GM12873 (cell line): ENCODE measurements at regions not wholly inside any gene's neighbourhood (a gene's known extent, or its start where the extent isn't known, plus 50 kb on each side); places are given as distances from the start of the nearest gene placed in this dataset.

Experiments used
- CTCF ChIP-seq: IDR thresholded peaks from 2 replicates; pipeline ENCODE4 v1.5.1; 2012; ENCODE audit warnings: low read depth, mild to moderate bottlenecking, moderate library complexity, low read length, control low read depth; ENCODE audit not compliant: insufficient read depth; ENCODE audit errors: missing control alignments

- no peak for TF ChIP-seq CTCF
Observed at GRCh38 chr10:8319704-8320103, 265.2 kb downstream of the GATA3 start.

DNA sequence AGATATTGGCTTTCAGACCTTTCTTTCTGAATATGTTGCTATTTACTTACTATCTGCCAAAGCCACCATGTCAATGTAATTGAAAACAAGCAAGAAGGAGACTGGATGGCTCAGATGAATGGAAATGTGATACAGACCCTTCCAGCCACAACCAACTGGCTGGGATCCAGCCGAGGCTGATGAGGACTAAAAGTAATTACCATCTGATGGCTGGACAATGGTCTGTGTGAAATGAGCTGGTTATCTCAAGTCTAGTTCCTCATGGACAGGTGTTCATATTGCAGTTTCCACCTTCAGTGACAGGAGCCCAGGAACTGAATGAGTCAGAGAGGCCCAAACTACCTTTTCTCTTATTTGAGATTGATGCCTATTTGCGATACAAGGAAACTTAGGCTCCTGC is 267.5 kb downstream of the GATA3 start:
- TF ChIP-seq CTCF: no peak

DNA sequence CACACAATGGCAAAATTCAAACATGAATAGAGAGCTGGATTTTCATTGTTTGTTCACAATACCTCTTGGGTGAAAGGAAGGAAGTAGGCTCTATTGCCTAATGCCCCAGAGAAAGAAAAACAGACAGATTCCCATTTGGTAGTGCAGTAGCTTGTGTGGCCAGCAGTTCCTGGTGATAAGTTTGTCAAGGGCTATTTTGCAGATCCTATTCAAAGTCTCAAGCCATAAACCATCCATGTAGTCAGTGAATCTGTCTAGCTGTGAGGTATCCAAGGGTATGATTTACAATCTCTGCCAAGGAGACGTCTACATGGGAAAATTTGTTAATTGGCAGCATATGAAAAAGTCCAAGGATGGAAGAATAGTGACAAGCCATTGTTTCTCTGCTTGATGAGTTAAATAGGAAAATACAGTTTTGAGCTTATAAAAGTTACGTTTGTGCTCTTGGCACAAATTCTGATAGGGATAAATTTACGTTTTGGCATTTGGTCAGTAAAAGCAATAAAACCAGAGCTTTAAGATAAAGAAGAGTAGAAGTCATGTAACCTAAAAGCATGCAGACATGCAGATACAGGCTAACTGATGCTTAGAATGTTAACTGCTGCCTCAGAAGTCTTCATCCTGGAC is 269.1 kb downstream of the GATA3 start:
- no peak for TF ChIP-seq CTCF

DNA sequence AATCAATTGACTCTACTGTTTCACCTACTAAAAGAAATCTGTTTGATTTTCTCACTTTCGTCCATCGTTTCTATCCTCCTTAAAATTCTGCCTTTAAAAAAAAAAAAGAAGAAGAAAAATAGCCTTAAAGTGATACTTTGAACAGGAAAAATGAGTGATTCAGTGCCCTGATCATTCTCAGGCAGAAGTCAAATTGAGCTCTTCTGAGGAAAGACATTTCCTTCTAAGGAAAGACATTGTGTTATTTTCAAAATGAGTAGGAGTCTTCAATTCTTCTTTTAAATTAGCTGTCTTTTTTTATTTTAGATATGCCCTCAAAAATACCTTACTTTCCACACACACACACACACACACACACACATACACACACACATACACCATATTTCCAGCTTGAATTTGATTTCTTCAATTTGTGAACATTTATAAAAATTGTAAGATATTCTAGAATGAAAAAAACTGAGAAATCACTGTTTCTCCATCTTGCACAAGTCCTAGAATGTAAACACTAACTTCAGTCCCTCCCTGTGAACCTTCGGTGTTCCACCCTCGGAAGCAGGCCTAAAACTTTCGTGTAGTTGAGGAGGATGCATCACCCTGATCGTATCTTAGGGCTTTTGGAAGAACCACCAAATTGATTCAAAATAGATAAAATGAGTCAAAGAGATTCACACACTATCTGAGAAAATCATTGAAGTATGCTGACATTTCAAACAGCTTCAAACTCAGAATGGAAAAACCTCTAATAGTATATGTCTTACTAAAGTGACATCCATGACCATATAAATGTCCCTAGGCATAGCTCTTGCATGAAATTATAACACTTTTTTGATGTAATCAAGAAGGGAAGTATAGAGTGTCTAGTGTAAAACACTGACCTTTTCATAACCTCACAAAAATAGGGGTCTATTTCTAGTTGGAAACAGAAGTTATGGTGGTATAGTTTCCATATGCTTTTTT is 270.8 kb downstream of the GATA3 start:
- no peak for TF ChIP-seq CTCF

- no peak for TF ChIP-seq CTCF
Observed at GRCh38 chr10:8326396-8327139, 272.1 kb downstream of the GATA3 start.

DNA sequence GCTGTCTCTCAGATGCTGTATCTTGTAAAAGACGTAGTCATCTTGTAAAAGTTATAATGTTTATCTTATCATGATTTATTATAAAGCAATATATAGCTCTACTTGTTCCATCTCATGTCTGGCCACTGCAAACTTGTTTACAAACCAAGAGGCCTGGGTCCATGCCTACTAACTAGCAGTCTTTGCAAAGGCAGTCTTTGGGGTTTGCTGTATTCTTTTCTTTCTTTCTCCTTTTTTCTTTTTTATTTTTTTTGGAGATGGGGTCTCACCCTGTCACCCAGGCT is 272.6 kb downstream of the GATA3 start:
- no peak for TF ChIP-seq CTCF

DNA sequence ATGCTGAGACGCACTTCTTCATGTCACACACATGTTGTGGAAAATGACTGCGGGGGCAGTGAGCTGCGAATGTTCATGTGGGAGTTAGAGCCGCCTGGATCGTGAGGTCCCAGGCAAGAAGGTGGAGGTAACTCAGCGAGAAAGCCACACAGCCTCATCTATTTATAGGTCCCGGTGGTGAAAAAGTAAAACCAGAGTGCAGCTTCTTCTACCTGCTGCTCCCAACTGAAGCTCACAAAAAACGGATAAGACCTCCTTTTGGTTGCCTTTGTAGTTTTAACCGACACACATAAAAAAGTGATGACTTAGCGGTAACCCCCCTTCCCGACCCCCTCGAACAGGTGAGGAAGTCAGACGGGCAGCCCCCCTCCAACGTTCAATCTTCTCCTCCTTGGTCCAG is 276.9 kb downstream of the GATA3 start:
- TF ChIP-seq CTCF: no peak
